ENCODE measurements at regions not wholly inside any gene's neighbourhood (a gene's known extent, or its start where the extent isn't known, plus 50 kb on each side); places are given as distances from the start of the nearest gene placed in this dataset.

DNA sequence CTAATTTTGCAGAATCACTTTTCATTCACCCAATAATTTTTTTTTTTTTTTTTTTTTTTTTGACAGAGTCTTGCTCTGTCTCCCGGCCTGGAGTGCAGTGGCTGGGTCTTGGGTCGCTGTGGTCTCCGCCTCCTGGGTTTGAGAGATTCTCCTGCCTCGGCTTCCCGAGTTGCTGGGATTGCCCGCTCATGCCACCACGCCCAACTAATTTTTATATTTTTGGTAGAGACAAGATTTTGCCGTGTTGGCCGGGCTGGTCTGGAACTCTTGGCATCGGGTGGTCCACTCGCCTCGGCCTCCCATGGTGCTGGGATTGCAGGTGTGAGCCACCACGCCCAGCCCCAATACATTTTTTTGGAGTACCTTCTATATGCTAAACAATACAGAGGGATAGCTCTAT lies 1120.0 kb upstream of the ATXN8OS start:
- H3K4me3 ChIP-seq (ENCODE audit: low read depth in 2 of 2, low read length in 2 of 2): no peak overlapping the region
- TF ChIP-seq REST (IDR thresholded peaks at IDR 0.05; ENCODE audit: insufficient read depth in 1 of 2, low read depth in 2 of 2, low read length in 1 of 2): no peak
- no peak for TF ChIP-seq SIN3A (IDR thresholded peaks at IDR 0.05; ENCODE audit: borderline replicate concordance, insufficient read depth, low read depth, low read length)
- no peak for TF ChIP-seq TCF7L2 (IDR thresholded peaks at IDR 0.05; ENCODE audit: low read depth, low read length)
- TF ChIP-seq CTCF (IDR thresholded peaks at IDR 0.05): no peak
- TF ChIP-seq POLR2AphosphoS5 (IDR thresholded peaks at IDR 0.05; ENCODE audit: low read depth, low read length): no peak
- in situ Hi-C loops (cut with HindIII; ENCODE audit: low pct_unique_long_range_greater_than_20kb, low sequenced_read_pairs) (no loop called here), intact Hi-C loops (cut with micrococcal nuclease; ENCODE audit: unreplicated experiment) (loop anchor here (10.0 kb wide), 1 partner anchor 1577 kb away; no protein-coding TSS in a partner anchor)
- H3K27me3 ChIP-seq (ENCODE audit: control insufficient read depth, insufficient read depth, low read length): no peaks in the 10 kb centered on the region
- CTCF ChIA-PET: no interaction called here
- DNase-seq (ENCODE audit: low read depth, low spot score) (no peak), ATAC-seq (no peak)
- H3K27ac ChIP-seq (ENCODE audit: low read length): no peak overlapping the region
- no peaks in the 10 kb centered on the region for H3K4me1 ChIP-seq (ENCODE audit: control insufficient read depth, insufficient read depth, low read length)
- POLR2A ChIA-PET: no interaction called here
- H3K36me3 ChIP-seq (ENCODE audit: control insufficient read depth, insufficient read depth, low read length): no peaks in the 10 kb centered on the region
- no TSS peak for BruUV-seq (replicated peaks)
- H3K9me3 ChIP-seq (ENCODE audit: control insufficient read depth, insufficient read depth, low read depth, low read length): no peaks in the 10 kb centered on the region

- ATAC-seq: no peak
Observed at GRCh38 chr13:68984688-68985319, 1122.8 kb upstream of the ATXN8OS start.

More at GRCh38 chr13:68984688-68985319, 1122.8 kb upstream of the ATXN8OS start:
- Histone ChIP-seq H3K27ac (ENCODE audit: low read length) (no peak overlapping the region), H3K9me3 (ENCODE audit: control insufficient read depth, insufficient read depth, low read depth, low read length) (no peaks in the 10 kb centered on the region), H3K4me1 (ENCODE audit: control insufficient read depth, insufficient read depth, low read length) (no peaks in the 10 kb centered on the region), H3K27me3 (ENCODE audit: control insufficient read depth, insufficient read depth, low read length) (no peaks in the 10 kb centered on the region), H3K4me3 (ENCODE audit: low read depth in 2 of 2, low read length in 2 of 2) (no peak overlapping the region), H3K36me3 (ENCODE audit: control insufficient read depth, insufficient read depth, low read length) (no peaks in the 10 kb centered on the region)
- no TSS peak for BruUV-seq (replicated peaks)
- no peak for DNase-seq (ENCODE audit: low read depth, low spot score)
- POLR2A ChIA-PET: no interaction called here
- TF ChIP-seq REST (IDR thresholded peaks at IDR 0.05; ENCODE audit: insufficient read depth in 1 of 2, low read depth in 2 of 2, low read length in 1 of 2): no peak
- intact Hi-C loops (cut with micrococcal nuclease; ENCODE audit: unreplicated experiment) (loop anchor here (10.0 kb wide), 1 partner anchor 1580 kb away; no protein-coding TSS in a partner anchor), in situ Hi-C loops (cut with HindIII; ENCODE audit: low pct_unique_long_range_greater_than_20kb, low sequenced_read_pairs) (no loop called here)
- CTCF ChIA-PET: no interaction called here
